GM18502 (cell line): ENCODE measurements at regions not wholly inside any gene's neighbourhood (a gene's known extent, or its start where the extent isn't known, plus 50 kb on each side); places are given as distances from the start of the nearest gene placed in this dataset.
"Not testable (repeated sequence)": the region's sequence is repeated elsewhere in the genome, so short reads cannot be mapped to it uniquely, and the experiment has no call there.

Experiments
- ATAC-seq: cut with Tn5 transposase; IDR thresholded peaks from one replicate; pipeline ENCODE4 v1.9.1; 2021; ENCODE audit warnings: mild to moderate bottlenecking; ENCODE audit not compliant: unreplicated experiment, poor library complexity

GRCh38 chr18:57889841-57890240 lies 86.7 kb upstream of the ATP8B1 start:
- ATAC-seq, result no peak

DNA sequence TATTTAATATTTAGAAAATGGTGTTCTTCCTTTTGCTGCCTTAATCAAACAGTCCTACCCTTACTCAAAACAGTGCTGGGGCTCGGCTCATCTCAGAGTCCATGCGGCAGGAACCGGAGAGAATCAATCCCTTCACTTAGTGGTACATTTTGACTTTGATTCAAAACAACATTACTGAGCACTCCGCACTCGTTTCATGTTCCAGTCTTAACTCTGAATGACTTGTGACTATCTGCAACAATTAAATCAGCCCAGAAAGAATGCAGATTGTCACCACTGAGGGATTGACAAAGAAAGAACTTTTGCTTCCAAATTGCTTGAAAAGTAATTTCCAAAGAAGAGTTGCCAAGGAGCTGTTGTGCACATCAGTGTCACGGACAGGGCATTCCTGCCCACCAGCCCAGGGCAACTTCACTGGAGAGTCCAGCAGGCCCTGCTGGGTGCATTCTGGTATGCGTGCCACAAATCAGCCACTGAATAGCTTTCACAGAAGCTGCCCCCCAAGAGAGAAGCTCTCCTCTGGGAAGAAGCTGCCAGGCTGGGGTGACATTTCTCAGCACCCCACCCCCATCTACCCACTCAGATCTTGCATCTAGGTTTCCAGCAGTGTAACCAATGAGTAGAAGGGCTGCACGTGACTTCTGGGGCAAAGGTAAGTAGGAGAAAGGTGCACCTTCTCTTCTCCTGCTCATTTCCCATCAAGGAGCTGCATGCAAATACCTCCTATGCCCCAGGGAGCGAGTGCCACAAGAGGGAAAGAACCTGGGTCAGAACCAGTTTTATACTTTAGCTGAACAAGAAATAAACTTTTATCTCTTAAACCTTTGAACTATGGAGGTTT lies 84.6 kb upstream of the ATP8B1 start:
- no peak for ATAC-seq

- no peak for ATAC-seq
Measured at GRCh38 chr18:57885931-57886330, 82.8 kb upstream of the ATP8B1 start.

DNA sequence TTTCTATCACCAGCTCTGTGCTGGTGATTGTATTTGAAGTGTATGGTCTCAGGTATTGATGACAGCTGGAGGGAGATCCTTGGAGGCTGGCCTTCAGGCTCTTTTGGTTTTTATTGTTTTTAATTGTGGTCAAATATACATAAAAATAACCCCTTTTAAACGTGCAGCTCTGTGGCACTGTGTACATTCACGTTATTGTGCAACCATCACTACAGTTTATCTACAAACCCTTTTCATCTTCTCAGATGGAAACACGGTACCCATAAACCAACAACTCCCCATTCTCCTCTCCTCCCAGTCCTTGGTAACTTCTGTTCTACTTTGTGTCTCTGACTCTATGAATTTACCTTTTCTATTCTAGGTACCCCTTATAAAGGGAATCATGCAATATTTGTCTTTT lies 79.3 kb upstream of the ATP8B1 start:
- ATAC-seq, result no peak

- peak; percentile 69 for ATAC-seq
Measured at GRCh38 chr18:57881818-57882413, 78.8 kb upstream of the ATP8B1 start.

- ATAC-seq, result not testable (repeated sequence)
Measured at GRCh38 chr18:57879924-57880323, 76.8 kb upstream of the ATP8B1 start.

DNA sequence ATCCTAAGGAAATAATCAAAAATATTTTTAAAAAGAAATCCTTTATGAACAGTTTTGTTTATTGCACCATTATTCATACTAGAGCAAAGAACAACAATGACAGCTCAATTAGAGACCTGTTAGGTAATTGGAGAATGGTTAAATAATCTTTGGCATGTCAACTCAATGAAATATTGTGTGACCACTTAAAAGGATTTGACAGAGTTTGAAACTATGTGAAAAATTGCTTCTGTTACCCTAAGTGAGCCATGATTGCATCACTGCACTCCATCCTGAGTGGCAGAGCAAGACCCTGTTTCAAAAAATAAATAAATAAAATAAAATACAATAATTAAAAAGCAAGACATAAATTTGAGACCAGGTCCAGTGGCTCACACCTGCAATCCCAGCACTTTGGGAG lies 66.1 kb upstream of the ATP8B1 start:
- no peak for ATAC-seq

GRCh38 chr18:57866355-57866754 lies 63.2 kb upstream of the ATP8B1 start:
- no peak for ATAC-seq

- no peak for ATAC-seq
Measured at GRCh38 chr18:57864615-57865121, 61.6 kb upstream of the ATP8B1 start.

- no peak for ATAC-seq
Measured at GRCh38 chr18:57863706-57864105, 60.6 kb upstream of the ATP8B1 start.

DNA sequence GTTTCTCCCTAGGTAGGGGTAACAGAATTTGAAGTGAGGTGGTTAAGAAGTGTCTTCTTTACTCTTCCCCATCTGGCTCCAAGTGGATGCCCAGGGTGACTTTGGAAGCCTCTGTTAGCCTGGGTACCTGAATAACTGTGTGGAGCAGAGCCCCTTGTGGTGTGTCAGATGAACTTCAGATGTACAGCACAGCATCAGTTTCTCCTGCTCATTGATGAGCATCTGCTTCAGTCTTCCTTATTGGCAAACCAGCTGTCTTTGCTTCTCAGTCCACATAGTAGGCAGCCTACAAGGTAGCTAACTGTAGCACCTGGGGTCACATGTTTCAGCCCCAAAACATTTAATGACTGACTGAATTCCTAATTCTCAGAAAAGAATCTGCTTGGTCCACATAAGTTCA lies 56.2 kb upstream of the ATP8B1 start:
- peak; percentile 86 for ATAC-seq

- ATAC-seq, result no peak
Measured at GRCh38 chr18:57856557-57857280, 53.6 kb upstream of the ATP8B1 start.

DNA sequence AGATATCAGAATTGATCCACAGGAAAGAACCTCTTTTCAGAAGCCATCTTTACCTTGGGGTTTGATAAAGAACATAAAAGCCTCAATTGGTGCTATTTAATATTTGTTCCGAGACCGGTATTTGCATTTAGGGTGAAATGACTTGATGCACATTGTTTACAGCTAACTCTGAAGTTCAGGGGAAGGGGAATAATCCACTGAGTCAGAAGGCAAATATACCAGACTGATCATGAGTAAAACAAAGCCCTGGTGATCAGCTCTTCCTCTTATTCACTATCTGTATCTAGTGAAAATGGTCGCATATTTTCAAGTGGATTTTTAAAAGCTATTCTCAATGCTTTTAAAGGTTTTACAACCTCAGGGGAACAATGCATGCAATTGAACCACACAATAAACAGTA lies 53.0 kb upstream of the ATP8B1 start:
- no peak for ATAC-seq

DNA sequence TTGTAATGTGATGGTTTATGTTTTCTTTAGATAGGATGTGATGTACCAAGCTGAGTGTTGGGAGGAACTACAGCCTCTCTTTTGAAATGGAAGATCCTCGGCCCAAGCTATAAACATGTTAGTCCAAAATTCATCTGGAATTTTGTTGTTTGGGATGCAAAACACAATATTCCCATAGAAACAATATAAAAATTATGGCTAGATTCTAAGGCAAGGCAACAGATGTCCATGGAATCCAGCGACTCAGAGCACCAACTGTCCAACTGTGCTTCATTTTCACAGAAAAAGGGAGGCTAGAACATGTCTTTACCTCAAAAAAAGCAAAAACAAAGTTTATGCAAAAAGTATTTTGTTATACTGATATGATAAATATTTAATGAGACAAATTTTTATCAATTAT lies 52.4 kb upstream of the ATP8B1 start:
- ATAC-seq, result no peak

- ATAC-seq, result no peak
Measured at GRCh38 chr18:57854726-57855125, 51.6 kb upstream of the ATP8B1 start.

GRCh38 chr18:57853864-57854263 lies 50.7 kb upstream of the ATP8B1 start:
- ATAC-seq, result no peak

- ATAC-seq, result no peak
Measured at GRCh38 chr18:57853133-57853532, 50.0 kb upstream of the ATP8B1 start.
